Kidney (tissue), 13 donors: ENCODE measurements at regions not wholly inside any gene's neighbourhood (a gene's known extent, or its start where the extent isn't known, plus 50 kb on each side); places are given as distances from the start of the nearest gene placed in this dataset.
"Not testable (repeated sequence)": the region's sequence is repeated elsewhere in the genome, so short reads cannot be mapped to it uniquely, and the experiment has no call there.

ENCODE experiments used
- DNase-seq, 5 donors: peaks; one replicate each; pipeline ENCODE4 v3.0.0-alpha.2; 2013 to 2020
- FAIRE-seq: peaks from 2 replicates; lab custom pipeline; 2012; peaks lifted over from hg19 to GRCh38; lab: Jason Lieb, UNC
- H3K27ac ChIP-seq, 2 donors: one replicate each; pipeline ENCODE4 v1.7.0; 2013; ENCODE audit warnings: low read depth in 2 of 2, low read length in 2 of 2, inconsistent platforms in 1 of 2
- H3K27me3 ChIP-seq: one replicate; pipeline ENCODE4 v1.7.1; 2013; ENCODE audit warnings: low read length, inconsistent platforms; ENCODE audit not compliant: control insufficient read depth, insufficient read depth
- H3K36me3 ChIP-seq, 3 donors: one replicate each; pipeline versions ENCODE4 v1.7.0 to v1.7.1; 2013; ENCODE audit warnings: low read length in 3 of 3, control low read depth in 1 of 3, inconsistent platforms in 1 of 3; ENCODE audit not compliant: insufficient read depth in 3 of 3, control insufficient read depth in 2 of 3
- H3K4me1 ChIP-seq, 3 donors: one replicate each; pipeline versions ENCODE4 v1.7.0 to v1.7.1; 2013; ENCODE audit warnings: low read length in 3 of 3, inconsistent platforms in 1 of 3, low read depth in 1 of 3; ENCODE audit not compliant: control insufficient read depth in 2 of 3, insufficient read depth in 2 of 3
- H3K4me3 ChIP-seq, 3 donors: one replicate each; pipeline versions ENCODE4 v1.7.0 to v1.8.1; 2013; ENCODE audit warnings: low read length in 3 of 3, control low read depth in 1 of 3, inconsistent platforms in 1 of 3
- H3K9ac ChIP-seq, 3 donors: one replicate each; pipeline versions ENCODE4 v1.7.0 to v1.7.1; 2013; ENCODE audit warnings: low read length in 3 of 3, control low read depth in 1 of 3, inconsistent platforms in 1 of 3
- H3K9me3 ChIP-seq, 3 donors: one replicate each; pipeline versions ENCODE4 v1.7.0 to v1.7.1; 2013; ENCODE audit warnings: low read length in 3 of 3, control low read depth in 1 of 3, inconsistent platforms in 1 of 3; ENCODE audit not compliant: control insufficient read depth in 2 of 3, insufficient read depth in 1 of 3
- CTCF ChIP-seq: IDR thresholded peaks from 3 replicates; pipeline ENCODE4 v1.5.1; 2012; ENCODE audit warnings: mild to moderate bottlenecking, moderate library complexity, borderline replicate concordance; ENCODE audit not compliant: insufficient read depth; ENCODE audit errors: extremely low read depth
- intact Hi-C: fragments of 100-400 bp; cut with DNase I; formaldehyde crosslinking; loops from one replicate; pipeline ENCODE4 v1.11.1; 2022
- donor health status: control.
- donor health status: control.
- donor health status: control.
- donor health status: control.
- donor health status: control.
- donor health status: DM: yes; HTN: yes; CAD: no.
- donor health status: Normal renal cell carcinoma (clear cell type).

DNA sequence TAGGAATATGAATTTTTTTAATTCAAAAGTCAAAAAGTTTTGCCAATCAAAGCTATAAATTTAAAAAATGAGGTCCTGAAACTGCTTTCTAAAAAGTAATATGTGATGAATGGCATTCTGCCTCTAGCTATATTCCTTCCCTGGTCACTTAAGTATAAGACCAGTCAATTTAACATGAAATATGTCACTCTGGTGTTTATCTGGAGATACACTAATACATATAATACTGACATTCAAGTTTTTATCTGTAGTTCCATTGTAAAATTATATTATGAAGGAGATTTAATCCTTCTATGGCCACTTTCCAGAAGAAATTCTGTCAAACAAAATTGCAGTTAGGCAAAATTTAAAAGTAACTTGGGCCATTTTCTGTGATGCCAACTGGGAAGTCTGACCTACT, 236.8 kb downstream of the CNTN3 start:
- Histone ChIP-seq H3K36me3 (no peaks in the 10 kb centered on the region), H3K4me1 (no peaks in the 10 kb centered on the region), H3K9ac (no peak overlapping the region), H3K27ac (no peak overlapping the region), H3K9me3 (no peaks in the 10 kb centered on the region), H3K27me3 (no peaks in the 10 kb centered on the region), H3K4me3 (no peak overlapping the region)
- no peak for FAIRE-seq
- intact Hi-C loops = no loop called here
- TF ChIP-seq CTCF = no peak
- DNase-seq = no peak

DNA sequence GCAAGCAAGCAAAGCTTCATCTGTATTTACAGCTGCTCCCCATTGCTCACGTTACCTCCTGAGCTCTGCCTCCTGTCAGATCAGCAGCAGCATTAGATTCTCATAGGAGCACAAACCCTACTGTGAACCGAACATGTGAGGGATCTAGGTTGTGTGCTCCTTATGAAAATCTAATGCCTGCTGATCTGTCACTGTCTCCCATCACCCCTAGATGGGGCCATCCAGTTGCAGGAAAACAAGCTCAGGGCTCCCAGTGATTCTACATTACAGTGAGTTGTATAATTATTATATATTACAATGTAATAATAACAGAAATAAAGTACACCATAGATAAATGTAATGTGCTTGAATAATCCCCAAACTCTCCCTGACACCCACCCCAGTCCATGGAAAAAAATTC, 238.1 kb downstream of the CNTN3 start:
- H3K27ac ChIP-seq, H3K9me3 ChIP-seq, DNase-seq, intact Hi-C loops, H3K4me3 ChIP-seq, FAIRE-seq, H3K36me3 ChIP-seq, H3K9ac ChIP-seq, H3K4me1 ChIP-seq, H3K27me3 ChIP-seq: not testable (repeated sequence)
- TF ChIP-seq CTCF = peak; percentile 27

DNA sequence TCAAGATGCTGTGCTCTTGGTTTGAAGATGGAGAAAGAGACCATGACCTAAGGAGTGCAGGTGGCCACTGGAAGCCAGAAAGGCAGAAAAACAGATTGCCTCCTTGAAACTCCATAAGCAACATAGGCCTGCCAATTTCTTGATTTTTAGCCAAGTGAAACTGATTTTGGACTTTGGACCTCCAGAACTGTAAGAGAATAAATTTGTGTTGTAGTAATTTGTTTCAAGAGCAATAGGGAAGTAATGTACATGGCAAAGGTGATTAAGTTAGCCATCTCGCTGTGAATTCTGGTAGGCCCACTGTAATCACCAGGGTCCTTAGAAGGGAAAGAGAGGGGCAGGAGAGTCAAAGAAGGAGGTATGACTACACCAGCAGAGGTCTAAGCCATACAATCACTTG, 238.8 kb downstream of the CNTN3 start:
- H3K4me3 ChIP-seq = no peak overlapping the region
- H3K9ac ChIP-seq = no peak overlapping the region
- H3K4me1 ChIP-seq = no peaks in the 10 kb centered on the region
- intact Hi-C loops = no loop called here
- TF ChIP-seq CTCF = no peak
- H3K27ac ChIP-seq = no peak overlapping the region
- no peaks in the 10 kb centered on the region for H3K9me3 ChIP-seq
- H3K27me3 ChIP-seq = no peaks in the 10 kb centered on the region
- no peaks in the 10 kb centered on the region for H3K36me3 ChIP-seq
- no peak for DNase-seq
- no peak for FAIRE-seq

GRCh38 chr3:74372743-74373142, 241.7 kb downstream of the CNTN3 start:
- TF ChIP-seq CTCF = no peak

More at GRCh38 chr3:74372743-74373142, 241.7 kb downstream of the CNTN3 start:
- intact Hi-C loops = no loop called here
- Histone ChIP-seq H3K9ac (no peak overlapping the region), H3K4me3 (no peak overlapping the region), H3K9me3 (no peaks in the 10 kb centered on the region), H3K36me3 (no peaks in the 10 kb centered on the region), H3K27ac (no peak overlapping the region), H3K4me1 (no peaks in the 10 kb centered on the region), H3K27me3 (no peaks in the 10 kb centered on the region)
- FAIRE-seq = no peak
- DNase-seq = no peak
